GM12878 (cell line): ENCODE measurements at regions not wholly inside any gene's neighbourhood (a gene's known extent, or its start where the extent isn't known, plus 50 kb on each side); places are given as distances from the start of the nearest gene placed in this dataset.

Experiments used
- CTCF ChIP-seq, 3 experiments: IDR thresholded peaks in 2 of 3; conservative IDR thresholded peaks in 1 of 3; 2 replicates each; pipeline ENCODE4 v1.5.1; 2011; ENCODE audit warnings: low read depth in 3 of 3, low read length in 3 of 3, mild to moderate bottlenecking in 3 of 3, control low read depth in 2 of 3, moderate library complexity in 2 of 3, inconsistent platforms in 1 of 3, mixed read lengths in 1 of 3; ENCODE audit not compliant: control insufficient read depth in 2 of 3, insufficient read depth in 1 of 3; ENCODE audit errors: extremely low read depth in 1 of 3
- FOXK2 ChIP-seq: fragments of 450-650 bp; IDR thresholded peaks from 2 replicates; pipeline ENCODE4 v1.6.1; 2017; ENCODE audit warnings: mild to moderate bottlenecking, moderate library complexity
- MAX ChIP-seq: IDR thresholded peaks from 2 replicates; pipeline ENCODE4 v1.6.1; 2012; ENCODE audit warnings: low read depth, low read length, improper control_type of control experiment
- MTA2 ChIP-seq: fragments of 450-650 bp; IDR thresholded peaks from 2 replicates; pipeline ENCODE4 v1.6.1; 2016; ENCODE audit warnings: low read depth, mild to moderate bottlenecking, moderate library complexity
- MXI1 ChIP-seq: fragments of 150-350 bp; IDR thresholded peaks from 2 replicates; pipeline ENCODE4 v1.6.1; 2011; ENCODE audit warnings: low read depth, mild to moderate bottlenecking, inconsistent platforms, low read length, improper control_type of control experiment
- REST ChIP-seq: IDR thresholded peaks from 2 replicates; pipeline ENCODE4 v1.6.1; 2012; ENCODE audit warnings: mild to moderate bottlenecking, low read depth, low read length
- SP1 ChIP-seq: IDR thresholded peaks from one replicate; pipeline ENCODE4 v1.6.1; 2011; ENCODE audit warnings: low read depth, low read length
- SREBF1 ChIP-seq: IDR thresholded peaks from 2 replicates; pipeline ENCODE4 v1.6.1; 2012; ENCODE audit warnings: mild to moderate bottlenecking, low read length
- YBX1 ChIP-seq: fragments of 450-650 bp; IDR thresholded peaks from 2 replicates; pipeline ENCODE4 v1.6.1; 2016; ENCODE audit warnings: antibody characterized with exemption
- TF ChIP-seq, protein P1 (sequence below): fragments of 450-650 bp; IDR thresholded peaks from 2 replicates; pipeline ENCODE4 v1.6.1; 2017; ENCODE audit warnings: mild to moderate bottlenecking, low read depth, inconsistent platforms; ENCODE audit not compliant: poor library complexity, severe bottlenecking
- TF ChIP-seq, protein P2 (sequence below): fragments of 450-650 bp; conservative IDR thresholded peaks from 2 replicates; pipeline ENCODE4 v1.6.1; 2017; ENCODE audit warnings: mild to moderate bottlenecking, moderate library complexity

DNA sequence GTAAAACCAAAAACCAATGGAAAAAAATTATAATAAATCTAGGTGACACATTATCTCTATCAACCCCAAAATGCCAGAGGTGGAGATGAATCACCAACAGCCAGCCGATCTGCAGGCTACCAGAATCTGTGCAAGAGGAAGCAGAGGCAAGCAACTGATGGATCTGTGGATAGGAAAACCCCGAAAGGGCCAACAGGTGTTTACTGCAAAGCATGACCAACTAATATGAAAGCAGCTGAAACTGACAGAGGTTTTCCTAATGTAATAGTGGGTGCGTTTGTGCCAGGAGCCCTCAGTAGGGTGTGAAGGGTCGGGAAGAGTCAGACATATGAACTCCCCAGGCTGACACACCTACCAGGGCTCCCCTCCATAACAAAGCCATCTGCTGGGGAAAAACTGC is 554.6 kb downstream of the RFC3 start (continued):
- TF ChIP-seq, protein P1, sequence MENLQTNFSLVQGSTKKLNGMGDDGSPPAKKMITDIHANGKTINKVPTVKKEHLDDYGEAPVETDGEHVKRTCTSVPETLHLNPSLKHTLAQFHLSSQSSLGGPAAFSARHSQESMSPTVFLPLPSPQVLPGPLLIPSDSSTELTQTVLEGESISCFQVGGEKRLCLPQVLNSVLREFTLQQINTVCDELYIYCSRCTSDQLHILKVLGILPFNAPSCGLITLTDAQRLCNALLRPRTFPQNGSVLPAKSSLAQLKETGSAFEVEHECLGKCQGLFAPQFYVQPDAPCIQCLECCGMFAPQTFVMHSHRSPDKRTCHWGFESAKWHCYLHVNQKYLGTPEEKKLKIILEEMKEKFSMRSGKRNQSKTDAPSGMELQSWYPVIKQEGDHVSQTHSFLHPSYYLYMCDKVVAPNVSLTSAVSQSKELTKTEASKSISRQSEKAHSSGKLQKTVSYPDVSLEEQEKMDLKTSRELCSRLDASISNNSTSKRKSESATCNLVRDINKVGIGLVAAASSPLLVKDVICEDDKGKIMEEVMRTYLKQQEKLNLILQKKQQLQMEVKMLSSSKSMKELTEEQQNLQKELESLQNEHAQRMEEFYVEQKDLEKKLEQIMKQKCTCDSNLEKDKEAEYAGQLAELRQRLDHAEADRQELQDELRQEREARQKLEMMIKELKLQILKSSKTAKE, result no peak
- TF ChIP-seq SREBF1, result no peak
- no peak for TF ChIP-seq MAX
- no peak for TF ChIP-seq CTCF (IDR thresholded peaks at IDR 0.05 in 2 of 3, conservative IDR thresholded peaks at IDR 0.05 in 1 of 3; ENCODE audit: control insufficient read depth in 2 of 3, extremely low read depth in 1 of 3, insufficient read depth in 1 of 3, low read depth in 3 of 3, low read length in 3 of 3)
- no peak for TF ChIP-seq MXI1
- TF ChIP-seq, protein P2, sequence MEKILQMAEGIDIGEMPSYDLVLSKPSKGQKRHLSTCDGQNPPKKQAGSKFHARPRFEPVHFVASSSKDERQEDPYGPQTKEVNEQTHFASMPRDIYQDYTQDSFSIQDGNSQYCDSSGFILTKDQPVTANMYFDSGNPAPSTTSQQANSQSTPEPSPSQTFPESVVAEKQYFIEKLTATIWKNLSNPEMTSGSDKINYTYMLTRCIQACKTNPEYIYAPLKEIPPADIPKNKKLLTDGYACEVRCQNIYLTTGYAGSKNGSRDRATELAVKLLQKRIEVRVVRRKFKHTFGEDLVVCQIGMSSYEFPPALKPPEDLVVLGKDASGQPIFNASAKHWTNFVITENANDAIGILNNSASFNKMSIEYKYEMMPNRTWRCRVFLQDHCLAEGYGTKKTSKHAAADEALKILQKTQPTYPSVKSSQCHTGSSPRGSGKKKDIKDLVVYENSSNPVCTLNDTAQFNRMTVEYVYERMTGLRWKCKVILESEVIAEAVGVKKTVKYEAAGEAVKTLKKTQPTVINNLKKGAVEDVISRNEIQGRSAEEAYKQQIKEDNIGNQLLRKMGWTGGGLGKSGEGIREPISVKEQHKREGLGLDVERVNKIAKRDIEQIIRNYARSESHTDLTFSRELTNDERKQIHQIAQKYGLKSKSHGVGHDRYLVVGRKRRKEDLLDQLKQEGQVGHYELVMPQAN, result no peak
- TF ChIP-seq SP1, result no peak
- TF ChIP-seq YBX1, result no peak
- no peak for TF ChIP-seq MTA2
- no peak for TF ChIP-seq FOXK2
- no peak for TF ChIP-seq REST
